GM18858 (cell line): ENCODE measurements at regions not wholly inside any gene's neighbourhood (a gene's known extent, or its start where the extent isn't known, plus 50 kb on each side); places are given as distances from the start of the nearest gene placed in this dataset.

Source experiments
- ATAC-seq: cut with Tn5 transposase; IDR thresholded peaks from one replicate; pipeline ENCODE4 v1.9.1; 2021; ENCODE audit not compliant: unreplicated experiment

DNA sequence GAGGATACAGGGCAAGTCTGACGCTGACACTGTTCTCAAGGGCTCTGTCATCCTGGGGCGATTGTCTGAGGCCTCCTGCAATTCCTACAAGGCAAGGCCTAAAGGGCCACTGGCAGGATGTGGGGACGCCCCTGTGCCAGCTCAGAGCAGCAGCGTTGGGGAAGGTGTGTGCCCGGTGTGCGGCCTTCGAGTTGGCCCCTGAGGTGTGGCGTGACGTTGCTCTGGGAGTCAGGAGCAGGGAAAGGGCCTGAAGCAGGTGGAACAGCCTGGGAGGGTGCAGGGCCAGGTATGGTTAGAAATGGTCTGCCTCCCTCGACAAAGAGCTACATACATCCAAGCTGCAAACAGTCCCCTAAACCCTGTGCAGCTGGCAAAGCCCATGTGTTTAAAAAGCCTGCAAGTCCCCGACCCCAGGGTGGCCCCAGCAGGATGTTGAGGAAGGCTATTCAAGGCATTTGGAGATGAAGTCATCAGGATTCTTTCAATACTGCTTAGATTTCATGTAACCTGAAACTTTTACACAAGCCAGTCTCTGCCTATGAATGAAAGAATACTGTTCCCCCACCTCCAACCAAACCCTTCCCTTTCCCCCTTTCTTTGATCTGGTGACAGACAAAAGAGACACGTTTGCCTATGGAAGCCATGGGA lies 142.5 kb upstream of the TNS3 start:
- ATAC-seq = no peak

DNA sequence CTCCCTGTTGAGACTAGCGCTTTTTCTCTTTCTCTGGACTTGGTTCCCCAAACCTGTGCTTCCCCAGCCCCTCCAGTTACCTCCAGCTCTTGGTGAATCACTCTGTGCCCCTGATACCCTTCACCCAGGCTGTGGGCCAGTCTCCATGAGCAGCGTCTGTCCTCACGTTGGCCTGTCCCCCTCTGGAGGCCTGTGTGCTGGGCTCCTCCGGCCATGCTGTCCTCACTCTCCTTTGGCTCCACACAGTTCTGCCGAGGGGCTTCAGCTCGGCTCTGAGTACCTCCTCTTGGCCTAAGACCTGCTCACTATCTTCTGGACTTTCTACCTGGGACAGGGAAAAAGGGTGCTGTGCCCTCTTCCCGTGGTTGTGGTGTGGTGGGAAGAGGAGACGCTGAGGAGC lies 140.2 kb upstream of the TNS3 start:
- no peak for ATAC-seq

DNA sequence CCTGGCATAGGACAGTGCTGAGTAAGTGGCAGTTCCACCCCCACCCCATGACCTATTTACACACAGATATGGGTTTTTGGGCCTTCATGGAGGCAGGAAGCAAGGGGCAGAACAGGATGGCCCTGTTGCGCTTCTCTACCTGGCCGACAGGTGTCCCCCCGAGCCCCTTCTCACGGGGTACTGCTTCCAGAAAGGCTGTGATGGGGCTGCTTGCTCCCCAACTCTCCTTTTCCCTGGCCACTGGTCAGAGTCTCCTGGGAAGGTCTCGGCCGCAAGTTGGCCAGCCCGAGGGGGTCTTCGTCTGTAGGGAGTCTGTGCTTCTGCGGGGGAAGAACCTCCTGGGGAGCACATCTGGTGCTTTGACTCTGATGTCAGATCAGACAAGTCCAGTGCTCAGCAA lies 139.8 kb upstream of the TNS3 start:
- no peak for ATAC-seq

DNA sequence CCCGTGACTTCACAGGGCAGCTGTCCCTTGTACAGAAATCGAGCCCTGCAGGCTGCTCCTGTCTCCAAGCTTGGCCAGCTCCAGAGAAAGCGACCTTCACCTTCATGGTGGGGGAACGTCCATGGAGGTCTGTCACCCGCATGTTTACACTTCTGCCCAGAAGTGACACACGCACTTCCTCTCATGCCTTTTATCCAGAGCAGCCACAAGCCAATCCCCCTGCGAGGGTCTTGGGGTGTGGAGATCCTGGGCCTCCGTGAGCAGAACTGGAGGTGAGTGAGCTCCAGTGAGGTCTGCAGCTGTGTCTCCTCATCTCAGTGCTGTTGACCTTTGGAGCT lies 139.0 kb upstream of the TNS3 start:
- ATAC-seq = no peak

DNA sequence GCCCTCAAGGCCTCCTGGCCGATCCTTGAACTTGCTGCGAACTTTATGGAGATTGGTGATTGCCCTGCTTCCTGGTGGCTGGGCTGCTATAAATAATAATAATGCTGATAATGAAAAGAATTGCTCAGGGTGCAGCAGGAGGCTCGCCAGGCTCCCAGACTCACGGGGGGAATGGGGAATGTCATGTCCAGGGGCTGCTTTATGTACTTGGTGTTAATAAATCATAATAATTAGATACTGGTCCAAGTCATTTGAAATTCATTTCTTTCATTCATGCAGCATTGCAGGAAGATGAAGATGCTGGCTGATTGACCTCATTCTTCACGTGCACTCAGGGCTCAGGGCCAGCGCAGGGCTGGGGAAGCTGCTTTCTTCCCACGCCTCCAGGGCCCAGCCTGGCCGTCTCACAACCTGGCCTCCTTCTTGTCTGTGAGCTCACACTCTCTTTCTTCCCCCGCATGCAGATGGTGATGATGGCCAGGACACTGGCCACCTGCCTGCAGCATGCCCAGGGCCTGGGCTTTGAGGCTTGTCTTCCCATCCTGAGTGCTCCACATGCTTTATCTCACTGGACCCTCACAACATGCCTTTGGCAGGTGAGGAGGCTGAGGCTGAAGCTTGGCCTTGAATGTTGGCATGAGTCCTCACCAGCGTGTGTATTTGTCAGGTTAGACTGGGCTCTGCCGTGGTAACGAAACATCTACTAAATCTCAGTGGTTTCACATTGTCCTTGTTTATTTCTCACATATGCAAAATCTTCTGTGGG lies 138.4 kb upstream of the TNS3 start:
- peak; percentile 72 for ATAC-seq

DNA sequence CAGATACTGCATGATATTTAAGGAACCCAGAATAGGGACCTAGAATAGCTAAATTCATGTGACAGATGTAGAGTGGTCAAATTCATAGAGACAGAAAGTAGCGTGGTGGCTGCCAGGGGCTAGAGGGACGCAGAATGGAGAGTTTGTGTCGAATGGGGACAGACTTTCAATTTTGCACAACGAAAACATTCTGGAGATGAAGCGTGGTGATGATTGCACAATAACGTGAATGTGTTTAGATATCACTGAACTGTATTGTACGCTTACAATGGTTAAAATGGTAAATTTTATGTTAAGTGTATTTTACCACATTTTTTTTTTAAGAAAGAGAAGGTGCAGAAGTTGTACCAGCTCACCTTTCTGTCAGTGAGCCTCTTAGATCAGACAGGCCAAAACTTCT lies 137.8 kb upstream of the TNS3 start:
- ATAC-seq = no peak

DNA sequence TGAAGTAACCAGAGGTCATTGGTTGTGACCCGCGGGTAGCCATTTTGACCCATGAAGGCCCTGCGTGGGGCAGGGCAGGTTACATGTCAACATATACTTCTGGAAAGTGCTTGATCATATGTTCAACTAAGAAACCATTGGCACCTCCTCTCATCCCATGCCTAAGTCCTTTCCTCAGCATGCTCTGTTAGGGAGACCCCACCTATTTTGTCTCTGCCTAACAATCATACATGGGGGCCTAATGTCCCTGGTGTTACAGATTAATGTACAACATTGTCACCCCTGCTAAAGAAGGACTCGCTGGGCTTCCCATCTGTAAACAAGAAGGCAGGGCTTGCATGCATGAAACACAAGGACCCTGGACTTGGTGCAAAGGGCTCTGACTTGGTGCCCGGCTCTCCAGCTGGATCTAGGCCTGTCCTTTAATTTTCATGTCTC lies 133.7 kb upstream of the TNS3 start:
- no peak for ATAC-seq

DNA sequence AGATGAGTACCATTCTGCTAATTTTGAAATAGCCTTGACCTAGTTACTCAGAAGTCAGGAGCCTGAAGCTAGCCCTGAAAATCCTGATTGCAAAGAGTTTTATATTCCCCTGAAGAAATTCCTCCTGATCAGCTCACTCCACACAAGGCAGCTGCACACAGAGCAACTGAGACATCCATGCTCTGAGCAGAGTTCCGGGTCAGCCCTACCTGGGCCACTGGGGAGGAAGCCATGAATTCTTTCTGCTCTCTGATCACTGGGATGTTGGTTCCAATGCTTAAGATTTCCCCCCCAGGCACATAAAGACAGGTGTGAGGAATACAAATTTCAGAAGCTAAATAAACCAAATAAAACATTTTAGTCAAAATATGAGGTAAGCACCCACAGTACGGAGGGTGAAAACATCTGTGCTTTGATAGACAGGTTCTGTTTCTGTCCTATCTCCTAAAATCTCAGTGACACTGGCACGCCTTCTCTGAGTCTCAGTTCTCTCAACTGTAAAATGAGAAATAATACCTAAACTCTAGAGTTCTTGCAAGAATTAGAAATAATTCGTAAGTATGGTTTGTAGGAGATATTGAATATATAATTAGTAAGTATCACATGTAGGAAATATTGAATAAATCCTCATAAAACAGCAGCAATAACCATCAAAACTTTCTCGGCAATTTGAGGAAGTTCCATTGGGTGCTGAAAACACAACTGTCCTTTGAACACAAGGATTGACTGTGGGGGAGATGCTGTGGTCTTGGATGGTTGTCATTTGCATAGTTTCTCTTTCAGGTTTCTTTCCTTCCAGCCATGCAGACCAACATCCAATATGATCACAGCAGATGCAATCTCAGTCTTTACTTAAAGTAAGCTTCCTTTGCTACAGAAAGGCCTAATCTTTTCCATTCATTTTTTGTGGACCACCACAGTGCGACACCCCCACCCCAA lies 133.0 kb upstream of the TNS3 start:
- ATAC-seq = peak; percentile 98

DNA sequence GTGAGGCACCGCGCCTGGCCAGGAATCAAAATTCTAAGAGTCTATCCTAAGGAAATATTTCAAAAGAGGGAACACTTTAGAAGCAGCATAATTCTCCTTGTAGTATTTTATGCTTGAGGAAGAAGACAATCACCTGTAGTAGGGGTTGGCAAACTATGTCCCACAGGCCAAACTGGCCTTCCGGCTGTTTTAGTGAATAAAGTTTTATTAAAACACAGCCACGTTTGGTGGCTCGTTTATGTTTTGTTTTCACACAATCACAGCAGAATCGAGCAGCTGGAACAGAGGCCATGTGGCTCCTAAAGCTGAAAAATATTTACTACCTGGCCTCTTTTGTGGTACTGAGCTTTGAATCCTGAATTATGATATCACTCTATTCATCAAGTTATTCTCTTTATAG lies 131.7 kb upstream of the TNS3 start:
- ATAC-seq = no peak

DNA sequence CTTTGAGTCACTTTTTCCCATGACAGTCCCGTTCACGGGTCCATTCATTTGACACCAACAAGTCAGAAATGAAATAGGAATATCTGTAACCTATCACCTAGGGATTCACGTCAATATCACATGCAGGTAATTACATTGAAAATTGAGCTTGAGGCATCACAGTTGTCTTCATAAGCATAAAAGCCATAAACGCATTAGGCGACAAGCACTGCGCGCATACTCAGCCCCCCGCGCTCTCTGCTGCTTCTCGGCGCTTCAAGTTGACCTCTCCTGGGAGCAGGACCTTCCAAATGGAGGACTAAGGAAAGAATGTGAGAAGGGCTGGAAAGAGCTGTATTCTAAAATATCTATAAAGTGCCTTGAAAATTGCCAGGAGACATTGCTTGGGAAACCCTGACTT lies 130.5 kb upstream of the TNS3 start:
- no peak for ATAC-seq

DNA sequence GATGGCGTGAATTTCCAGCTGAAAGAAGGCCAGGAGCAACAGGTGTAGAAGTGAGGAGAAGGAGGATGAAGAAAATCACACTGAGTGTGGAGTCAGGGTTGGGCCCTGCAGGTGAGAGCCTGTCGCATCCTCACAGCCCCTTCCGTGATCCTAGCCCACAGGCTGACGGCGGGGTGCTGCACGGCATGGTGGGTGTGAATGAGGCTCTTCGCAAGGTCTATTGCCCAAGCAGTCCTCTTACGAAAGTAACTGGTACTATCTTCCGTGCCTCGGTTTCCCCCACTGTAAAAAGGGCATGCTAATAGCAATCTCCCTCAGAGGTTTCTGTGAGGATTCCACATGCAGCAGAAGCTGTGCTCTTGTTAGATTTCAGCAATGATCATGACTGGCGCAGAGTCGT lies 129.9 kb upstream of the TNS3 start:
- no peak for ATAC-seq

DNA sequence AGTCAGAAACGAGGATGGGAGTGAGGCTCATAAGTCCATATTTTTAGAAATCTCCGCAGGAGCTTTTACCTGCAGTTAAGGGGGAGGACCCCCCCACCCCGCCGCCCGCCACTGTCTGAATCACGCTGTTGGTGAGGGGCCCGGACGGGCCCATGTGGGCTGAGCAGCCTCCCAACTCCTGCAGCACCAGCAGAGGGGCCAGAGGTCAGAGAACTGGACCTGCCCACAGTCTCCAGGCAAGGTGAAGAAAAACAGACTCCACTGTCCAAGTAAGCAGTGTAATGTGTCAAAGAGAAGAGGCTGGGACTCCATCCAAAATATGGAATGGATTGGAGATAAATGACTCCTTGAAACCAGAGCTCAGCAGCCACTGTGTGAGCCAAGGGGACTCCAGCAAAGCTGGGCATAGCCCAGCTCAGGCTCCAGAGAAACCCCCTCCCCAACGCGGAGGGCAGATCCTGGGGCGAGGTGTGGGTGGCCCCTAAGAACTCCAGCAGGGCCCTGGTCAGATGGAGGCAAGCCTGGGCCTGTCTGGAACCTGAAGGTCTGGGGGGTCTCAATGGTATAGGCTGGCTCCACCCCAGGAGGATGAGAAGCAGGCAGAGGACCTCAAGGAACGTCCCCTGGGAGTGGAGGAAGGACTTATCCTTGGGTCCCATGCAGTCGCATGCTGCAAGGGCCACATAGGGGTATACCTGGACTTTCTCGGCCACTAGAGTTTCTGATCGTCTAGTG lies 128.5 kb upstream of the TNS3 start:
- ATAC-seq = no peak

DNA sequence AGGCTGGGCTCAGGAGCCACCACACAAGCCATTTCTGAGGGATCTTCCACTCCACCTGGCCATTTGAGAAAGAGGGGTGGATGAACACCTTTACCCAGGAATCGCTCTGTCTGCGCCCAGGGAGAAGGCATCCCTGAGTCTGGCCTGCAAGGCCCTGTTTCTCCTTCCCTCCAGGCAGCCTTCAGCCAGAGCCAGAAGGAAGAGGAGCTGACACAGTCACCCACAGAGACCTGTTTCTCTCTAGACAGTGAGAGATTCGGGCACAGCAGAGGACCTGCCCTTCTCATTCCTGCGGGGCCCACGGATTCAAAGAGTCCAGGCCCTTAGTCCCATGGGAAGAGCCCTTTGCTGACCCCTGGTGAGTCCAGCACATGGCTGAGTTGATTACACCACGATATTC lies 127.5 kb upstream of the TNS3 start:
- no peak for ATAC-seq

DNA sequence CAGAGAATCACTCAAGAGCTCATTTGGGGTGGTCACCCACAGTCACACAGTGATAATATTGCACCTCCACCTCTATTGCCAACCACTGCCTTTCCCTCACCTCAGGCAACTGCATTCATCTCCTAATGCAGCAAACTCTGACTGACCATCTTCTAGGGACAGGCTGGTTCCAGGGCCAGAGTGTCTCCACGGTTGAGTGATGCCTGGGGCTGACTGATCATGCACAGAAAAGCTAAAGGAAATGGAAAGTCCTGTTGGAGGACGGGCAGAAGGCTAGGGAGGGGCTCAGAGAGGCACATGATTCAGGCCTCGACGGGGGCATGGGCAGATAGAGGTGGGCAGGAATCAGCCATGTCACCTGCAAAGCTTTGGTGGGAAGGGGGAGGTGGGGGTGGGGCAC lies 127.1 kb upstream of the TNS3 start:
- no peak for ATAC-seq

DNA sequence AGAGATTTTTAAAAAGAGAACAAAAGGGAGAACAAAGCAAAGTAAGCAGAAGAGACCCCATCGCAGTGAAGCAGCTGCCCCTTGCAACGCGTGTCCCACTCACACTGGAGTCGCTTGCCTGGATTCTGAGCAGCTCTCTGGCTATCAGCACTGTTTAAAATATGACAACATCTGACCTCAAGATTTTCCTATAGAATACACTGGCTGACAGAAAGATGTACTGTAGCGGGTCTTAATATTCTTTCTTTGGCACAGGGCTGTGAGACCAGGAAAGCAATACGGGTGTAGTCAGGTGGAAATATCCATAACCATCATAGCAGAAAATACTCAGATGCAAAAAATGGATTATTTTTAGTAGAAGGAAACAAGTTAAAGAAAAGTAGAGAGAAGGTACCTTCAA lies 125.7 kb upstream of the TNS3 start:
- no peak for ATAC-seq

DNA sequence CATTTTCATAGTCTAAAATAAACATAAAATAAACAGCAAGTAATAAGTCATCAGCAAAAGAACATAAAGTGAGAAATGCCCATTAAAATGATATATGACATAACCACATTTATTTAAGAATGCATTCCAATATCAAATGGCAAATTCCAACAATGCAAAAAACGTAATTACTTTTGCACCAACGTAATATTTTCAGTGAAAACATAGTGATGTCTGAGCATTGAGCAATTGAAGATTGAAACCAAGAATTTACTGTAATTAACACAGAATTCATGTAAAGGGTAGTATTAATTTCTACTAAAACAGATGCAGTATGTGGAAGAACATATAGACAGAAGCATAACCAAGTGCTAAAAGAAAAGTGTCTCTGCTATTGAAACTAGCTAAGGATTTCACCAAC lies 123.0 kb upstream of the TNS3 start:
- no peak for ATAC-seq

DNA sequence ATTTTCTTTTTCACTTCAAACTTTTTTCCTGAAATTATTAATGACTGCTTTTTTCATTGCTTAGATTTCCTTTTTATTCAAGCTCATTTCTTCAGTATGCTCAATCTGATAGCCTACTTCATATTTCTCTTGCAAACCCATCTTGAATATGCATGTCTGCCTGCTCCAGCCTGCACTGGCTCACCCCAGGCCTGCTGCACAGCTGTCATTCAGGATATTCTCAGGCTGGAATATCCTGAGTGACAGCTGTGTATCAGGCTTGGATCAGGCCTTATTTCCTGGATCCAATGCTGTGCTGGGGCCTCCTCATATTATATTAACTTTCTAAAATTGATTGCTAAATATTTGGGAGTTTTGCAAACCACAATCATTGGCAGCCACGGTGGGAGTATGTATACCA lies 120.2 kb upstream of the TNS3 start:
- ATAC-seq = no peak

DNA sequence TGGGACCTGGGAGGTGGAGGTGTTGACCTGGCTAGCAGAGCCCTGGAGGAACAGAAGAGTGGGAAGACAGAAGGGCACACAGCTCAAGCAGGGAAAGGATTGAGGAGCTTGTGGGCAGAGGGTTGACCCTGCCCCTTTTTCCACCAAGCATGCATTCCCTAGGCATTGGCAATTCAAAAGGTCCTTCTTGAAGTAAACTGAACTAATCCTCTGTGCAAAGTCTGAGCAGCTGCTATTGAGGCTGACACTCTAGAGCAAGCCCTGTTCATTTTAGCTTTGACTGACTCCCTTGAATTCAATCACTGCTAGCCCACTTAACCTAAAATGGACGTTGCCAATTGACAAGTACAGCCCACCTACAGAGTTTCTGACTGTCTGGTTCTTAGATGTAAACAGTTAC lies 116.5 kb upstream of the TNS3 start:
- no peak for ATAC-seq

DNA sequence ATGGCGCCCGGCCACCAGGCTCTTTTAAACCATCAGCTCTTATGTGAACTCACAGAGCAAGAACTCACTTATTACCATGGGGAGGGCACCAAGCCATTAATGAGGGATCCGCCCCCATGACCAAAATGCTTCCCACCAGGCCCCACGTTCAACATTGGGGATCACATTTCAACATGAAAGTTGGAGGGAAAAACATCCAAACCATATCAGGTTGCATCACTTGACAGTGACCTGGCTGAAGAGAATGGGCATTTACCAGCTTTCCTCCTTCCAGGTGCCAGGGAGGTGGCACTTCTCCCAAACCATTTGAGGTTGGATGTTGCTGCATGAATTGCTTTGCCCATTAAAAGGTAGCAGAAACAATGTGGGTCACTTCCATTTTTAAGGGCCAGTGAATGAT lies 115.6 kb upstream of the TNS3 start:
- ATAC-seq = no peak

DNA sequence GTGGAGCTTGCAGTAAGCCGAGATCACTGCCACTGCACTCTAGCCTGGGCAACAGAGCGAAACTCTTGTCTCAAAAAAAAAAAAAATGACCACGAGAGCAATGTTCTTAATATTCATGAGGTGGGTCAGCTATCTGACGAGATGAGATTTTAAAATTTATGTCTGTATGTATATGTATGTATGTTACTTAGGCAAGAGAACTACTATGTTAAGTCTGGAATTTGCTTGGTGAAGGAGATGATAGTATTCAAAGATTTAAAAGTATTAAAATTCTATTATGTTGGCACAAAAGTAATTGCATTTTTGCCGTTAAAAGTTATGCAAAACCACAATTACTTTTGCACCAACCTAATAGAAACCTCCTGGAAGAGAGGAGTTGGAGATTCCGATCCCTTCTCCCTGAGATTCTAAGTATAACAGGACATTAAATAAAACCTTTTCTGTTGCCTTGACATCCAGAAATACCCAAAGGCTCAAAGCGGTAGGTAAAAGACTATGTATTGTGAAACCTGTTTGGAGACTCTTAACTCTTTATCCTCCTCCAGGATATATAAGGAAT lies 114.3 kb upstream of the TNS3 start:
- ATAC-seq = no peak

DNA sequence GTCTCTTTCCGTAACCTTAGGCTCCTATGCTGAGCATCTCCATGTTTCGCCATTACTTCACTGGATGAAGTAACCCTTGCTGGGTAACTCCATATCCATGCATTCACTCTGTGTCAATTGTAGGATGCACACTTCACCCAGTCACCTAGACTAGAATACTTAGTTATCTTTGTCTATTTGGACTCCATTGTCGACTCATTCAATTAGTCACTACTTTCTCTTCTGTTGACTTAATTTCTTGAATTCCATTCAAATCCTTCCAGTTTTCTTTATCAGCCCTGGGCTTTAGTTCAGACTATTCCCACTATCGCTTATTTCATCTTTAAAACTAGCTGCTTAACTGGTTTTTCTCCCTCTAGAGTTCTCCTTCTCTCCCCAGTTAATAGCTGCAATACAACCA lies 111.3 kb upstream of the TNS3 start:
- ATAC-seq = no peak
